K562 (cell line): ENCODE measurements at regions not wholly inside any gene's neighbourhood (a gene's known extent, or its start where the extent isn't known, plus 50 kb on each side); places are given as distances from the start of the nearest gene placed in this dataset.

Experiments
- ATAC-seq: fragments of 200-7000 bp; cut with Tn5 transposase; 3 replicates; pipeline ENCODE4 v1.9.1; 2020; ENCODE audit warnings: moderate library complexity
- BruUV-seq: library from RNA; stranded (reverse); fragments of 400-500 nt; replicated peaks from 2 replicates; lab custom pipeline; 2021; lab: Mats Ljungman, UMichigan
- CTCF ChIA-PET: fragments of 300-600 bp; formaldehyde crosslinking; extraction: SDS; loops from one replicate; lab custom pipeline; 2021; ENCODE audit warnings: low intra/inter-chr PET ratio; lab: Yijun Ruan, JAX
- POLR2A ChIA-PET: fragments of 300-600, 350-650 bp; sonication (Branson Sonifier 250); formaldehyde crosslinking; extraction: SDS; loops from one replicate; lab custom pipeline; 2021; ENCODE audit warnings: antibody characterized with exemption, inconsistent platforms; lab: Yijun Ruan, JAX
- DNase-seq, 4 experiments: peaks; one replicate each; pipeline versions ENCODE4 v3.0.0 to v3.0.0-alpha.2; 2011 to 2018; ENCODE audit warnings: low spot score in 3 of 4, mixed read lengths in 3 of 4; ENCODE audit errors: extremely low read depth in 1 of 4
- FAIRE-seq: peaks from 2 replicates; lab custom pipeline; 2011; peaks lifted over from hg19 to GRCh38; lab: Jason Lieb, UNC
- H2AFZ ChIP-seq: 2 replicates; pipeline ENCODE4 v1.6.0; 2011; ENCODE audit warnings: low read depth, low read length, control low read depth, inconsistent platforms
- H3K27ac ChIP-seq: fragments of 200-600 bp; 3 replicates; pipeline ENCODE4 v1.8.0; 2011; ENCODE audit warnings: low read depth, mild to moderate bottlenecking, control low read depth, inconsistent platforms, low read length, moderate library complexity, mixed read lengths; ENCODE audit errors: extremely low read depth
- H3K27me3 ChIP-seq, 2 experiments: fragments of 300-600 bp in 1 of 2; 2 replicates in 1 of 2; 3 replicates in 1 of 2; pipeline versions ENCODE4 v1.6.0 to v1.8.0; 2011; ENCODE audit warnings: inconsistent platforms in 2 of 2, low read length in 2 of 2, mild to moderate bottlenecking in 1 of 2, mixed read lengths in 1 of 2, moderate library complexity in 1 of 2; ENCODE audit not compliant: control insufficient read depth in 2 of 2, insufficient read depth in 2 of 2
- H3K36me3 ChIP-seq: fragments of 300-600 bp; 3 replicates; pipeline ENCODE4 v1.8.0; 2011; ENCODE audit warnings: mild to moderate bottlenecking, low read length, inconsistent platforms; ENCODE audit not compliant: control insufficient read depth, insufficient read depth
- H3K4me1 ChIP-seq, 2 experiments: fragments of 200-600 bp in 1 of 2; replicated peaks in 1 of 2; 2 replicates in 1 of 2; 3 replicates in 1 of 2; pipeline versions ENCODE4 v1.5.1 to v1.8.0; 2011; ENCODE audit warnings: inconsistent platforms in 2 of 2, low read length in 2 of 2, mild to moderate bottlenecking in 1 of 2, mixed read lengths in 1 of 2, moderate library complexity in 1 of 2; ENCODE audit not compliant: control insufficient read depth in 2 of 2, insufficient read depth in 2 of 2
- H3K4me2 ChIP-seq: 2 replicates; pipeline ENCODE4 v1.6.1; 2011; ENCODE audit warnings: low read length, control low read depth, inconsistent platforms, mixed read lengths; ENCODE audit not compliant: insufficient read depth
- H3K4me3 ChIP-seq: fragments of 200-600 bp; sonication (generic), shearing (Covaris generic); 2 replicates; pipeline ENCODE4 v1.5.1; 2016; ENCODE audit warnings: control low read depth, inconsistent platforms
- H3K79me2 ChIP-seq: fragments of 200-600 bp; 3 replicates; pipeline ENCODE4 v1.8.0; 2011; ENCODE audit warnings: low read length, inconsistent platforms; ENCODE audit not compliant: control insufficient read depth, insufficient read depth
- H3K9ac ChIP-seq, 2 experiments: 2 replicates each; pipeline versions ENCODE4 v1.6.0 to v1.6.1; 2011; ENCODE audit warnings: low read depth in 2 of 2, low read length in 2 of 2, control low read depth in 1 of 2, inconsistent platforms in 1 of 2, mild to moderate bottlenecking in 1 of 2, mixed read lengths in 1 of 2; ENCODE audit not compliant: insufficient read depth in 1 of 2
- H3K9me1 ChIP-seq: one replicate; pipeline ENCODE4 v1.6.0; 2011; ENCODE audit warnings: inconsistent platforms, mild to moderate bottlenecking, low read length, moderate library complexity; ENCODE audit not compliant: control insufficient read depth, insufficient read depth
- H3K9me3 ChIP-seq: replicated peaks from 2 replicates; pipeline ENCODE4 v1.5.1; 2011; ENCODE audit warnings: low read depth, low read length, inconsistent platforms; ENCODE audit not compliant: control insufficient read depth, insufficient read depth
- H4K20me1 ChIP-seq: replicated peaks from 2 replicates; pipeline ENCODE4 v1.6.1; 2011; ENCODE audit warnings: low read length, inconsistent platforms, mixed read lengths; ENCODE audit not compliant: control insufficient read depth, insufficient read depth
- CBX3 ChIP-seq, 2 experiments: IDR thresholded peaks; 1 replicate in 1 of 2; 2 replicates in 1 of 2; pipeline ENCODE4 v1.6.1; 2012; ENCODE audit warnings: inconsistent platforms in 2 of 2, low read length in 2 of 2, borderline replicate concordance in 1 of 2, control low read depth in 1 of 2
- HNRNPL ChIP-seq: fragments of 200-400 bp; formaldehyde crosslinking; IDR thresholded peaks from 2 replicates; pipeline ENCODE4 v1.6.1; 2017; ENCODE audit warnings: low read depth, mild to moderate bottlenecking, low read length
- WGBS: fragments of 100-300 bp; shearing (Covaris generic); methylation state at CpG from one replicate; pipeline ENCODE4 v1.1.6; 2016; ENCODE audit warnings: low coverage, mixed read lengths; ENCODE audit not compliant: insufficient coverage; ENCODE audit errors: missing lambda C conversion rate; 5-methylcytosine and 5-hydroxymethylcytosine counted together
- in situ Hi-C: fragments of 300-500 bp; cut with MboI; formaldehyde crosslinking; loops from 4 replicates; pipeline ENCODE4 v1.15.0; 2018; ENCODE audit warnings: inconsistent platforms, mixed read lengths
- intact Hi-C: fragments of 100-400 bp; cut with micrococcal nuclease; formaldehyde crosslinking; loops from 2 replicates; pipeline ENCODE4 v1.14.2; 2022
- TF ChIP-seq, protein P1 (sequence below): IDR thresholded peaks from 2 replicates; pipeline ENCODE4 v1.6.1; 2012; ENCODE audit warnings: low read depth, low read length, improper control_type of control experiment, borderline replicate concordance
- TF ChIP-seq, protein P2 (sequence below): sonication (generic); formaldehyde crosslinking; IDR thresholded peaks from 2 replicates; pipeline ENCODE4 v1.8.1; 2023; ENCODE audit warnings: mild to moderate bottlenecking, missing genetic modification reagents

DNA sequence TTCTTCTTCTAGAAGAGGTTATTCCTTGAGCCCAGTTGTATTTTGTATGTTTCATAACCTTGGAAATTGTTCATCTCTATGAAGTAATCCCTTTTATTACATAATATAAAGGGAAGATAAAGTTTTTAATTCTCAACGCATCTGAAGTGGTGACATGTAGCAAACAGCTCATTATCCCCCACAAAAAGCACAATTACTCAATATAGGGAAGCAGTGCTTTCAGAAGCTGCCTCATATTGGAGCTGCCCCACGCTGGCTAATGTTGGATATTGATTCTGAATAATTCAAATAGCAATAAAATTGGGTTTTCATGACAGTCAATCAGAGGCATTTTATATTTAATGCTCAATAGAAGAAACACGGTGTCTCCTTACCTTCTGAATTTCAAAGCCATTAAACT is 604.3 kb upstream of the RBFOX1 start:
- no peak overlapping the region for H3K4me2 ChIP-seq
- H3K36me3 ChIP-seq, result no peaks in the 10 kb centered on the region
- CTCF ChIA-PET, result no interaction called here
- H3K79me2 ChIP-seq, result no peaks in the 10 kb centered on the region
- no peak overlapping the region for H2AFZ ChIP-seq
- no peaks in the 10 kb centered on the region for H4K20me1 ChIP-seq
- WGBS, result 0% methylated on average over 3 of the region's 3 CpGs
- H3K9me3 ChIP-seq, result no peaks in the 10 kb centered on the region
- H3K9ac ChIP-seq, result no peak overlapping the region
- no peaks in the 10 kb centered on the region for H3K4me1 ChIP-seq
- intact Hi-C loops (no loop called here), in situ Hi-C loops (no loop called here)
- no peaks in the 10 kb centered on the region for H3K27me3 ChIP-seq
- no peak for TF ChIP-seq CBX3 (IDR thresholded peaks at IDR 0.05; ENCODE audit: borderline replicate concordance in 1 of 2, low read length in 2 of 2)
- no peak for TF ChIP-seq HNRNPL
- TF ChIP-seq, protein P1, sequence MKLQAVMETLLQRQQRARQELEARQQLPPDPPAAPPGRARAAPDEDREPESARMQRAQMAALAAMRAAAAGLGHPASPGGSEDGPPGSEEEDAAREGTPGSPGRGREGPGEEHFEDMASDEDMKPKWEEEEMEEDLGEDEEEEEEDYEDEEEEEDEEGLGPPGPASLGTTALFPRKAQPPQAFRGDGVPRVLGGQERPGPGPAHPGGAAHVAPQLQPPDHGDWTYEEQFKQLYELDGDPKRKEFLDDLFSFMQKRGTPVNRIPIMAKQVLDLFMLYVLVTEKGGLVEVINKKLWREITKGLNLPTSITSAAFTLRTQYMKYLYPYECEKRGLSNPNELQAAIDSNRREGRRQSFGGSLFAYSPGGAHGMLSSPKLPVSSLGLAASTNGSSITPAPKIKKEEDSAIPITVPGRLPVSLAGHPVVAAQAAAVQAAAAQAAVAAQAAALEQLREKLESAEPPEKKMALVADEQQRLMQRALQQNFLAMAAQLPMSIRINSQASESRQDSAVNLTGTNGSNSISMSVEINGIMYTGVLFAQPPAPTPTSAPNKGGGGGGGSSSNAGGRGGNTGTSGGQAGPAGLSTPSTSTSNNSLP, result no peak
- TF ChIP-seq, protein P2, sequence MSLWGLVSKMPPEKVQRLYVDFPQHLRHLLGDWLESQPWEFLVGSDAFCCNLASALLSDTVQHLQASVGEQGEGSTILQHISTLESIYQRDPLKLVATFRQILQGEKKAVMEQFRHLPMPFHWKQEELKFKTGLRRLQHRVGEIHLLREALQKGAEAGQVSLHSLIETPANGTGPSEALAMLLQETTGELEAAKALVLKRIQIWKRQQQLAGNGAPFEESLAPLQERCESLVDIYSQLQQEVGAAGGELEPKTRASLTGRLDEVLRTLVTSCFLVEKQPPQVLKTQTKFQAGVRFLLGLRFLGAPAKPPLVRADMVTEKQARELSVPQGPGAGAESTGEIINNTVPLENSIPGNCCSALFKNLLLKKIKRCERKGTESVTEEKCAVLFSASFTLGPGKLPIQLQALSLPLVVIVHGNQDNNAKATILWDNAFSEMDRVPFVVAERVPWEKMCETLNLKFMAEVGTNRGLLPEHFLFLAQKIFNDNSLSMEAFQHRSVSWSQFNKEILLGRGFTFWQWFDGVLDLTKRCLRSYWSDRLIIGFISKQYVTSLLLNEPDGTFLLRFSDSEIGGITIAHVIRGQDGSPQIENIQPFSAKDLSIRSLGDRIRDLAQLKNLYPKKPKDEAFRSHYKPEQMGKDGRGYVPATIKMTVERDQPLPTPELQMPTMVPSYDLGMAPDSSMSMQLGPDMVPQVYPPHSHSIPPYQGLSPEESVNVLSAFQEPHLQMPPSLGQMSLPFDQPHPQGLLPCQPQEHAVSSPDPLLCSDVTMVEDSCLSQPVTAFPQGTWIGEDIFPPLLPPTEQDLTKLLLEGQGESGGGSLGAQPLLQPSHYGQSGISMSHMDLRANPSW (CRISPR knock-in tag), result no peak
- H3K4me3 ChIP-seq, result no peak overlapping the region
- POLR2A ChIA-PET, result no interaction called here
- no TSS peak for BruUV-seq
- FAIRE-seq, result no peak
- no peak for ATAC-seq
- no peak overlapping the region for H3K27ac ChIP-seq
- no peak for DNase-seq
- H3K9me1 ChIP-seq, result no peaks in the 10 kb centered on the region
